PC-9 (cell line): ENCODE measurements at regions not wholly inside any gene's neighbourhood (a gene's known extent, or its start where the extent isn't known, plus 50 kb on each side); places are given as distances from the start of the nearest gene placed in this dataset.

Experiments used
- EZH2 ChIP-seq: fragments of 200-600 bp; sonication (generic); IDR thresholded peaks from 2 replicates; pipeline ENCODE4 v1.8.0; 2017; ENCODE audit warnings: antibody characterized with exemption, low read depth
- TF ChIP-seq, protein P1 (sequence below): fragments of 200-600 bp; sonication (generic); conservative IDR thresholded peaks from 2 replicates; pipeline ENCODE4 v1.6.1; 2017; ENCODE audit warnings: mixed run types, antibody characterized with exemption, mild to moderate bottlenecking, moderate library complexity

GRCh38 chr20:56940466-56940865 lies 311.4 kb downstream of the TFAP2C start:
- TF ChIP-seq, protein P1, sequence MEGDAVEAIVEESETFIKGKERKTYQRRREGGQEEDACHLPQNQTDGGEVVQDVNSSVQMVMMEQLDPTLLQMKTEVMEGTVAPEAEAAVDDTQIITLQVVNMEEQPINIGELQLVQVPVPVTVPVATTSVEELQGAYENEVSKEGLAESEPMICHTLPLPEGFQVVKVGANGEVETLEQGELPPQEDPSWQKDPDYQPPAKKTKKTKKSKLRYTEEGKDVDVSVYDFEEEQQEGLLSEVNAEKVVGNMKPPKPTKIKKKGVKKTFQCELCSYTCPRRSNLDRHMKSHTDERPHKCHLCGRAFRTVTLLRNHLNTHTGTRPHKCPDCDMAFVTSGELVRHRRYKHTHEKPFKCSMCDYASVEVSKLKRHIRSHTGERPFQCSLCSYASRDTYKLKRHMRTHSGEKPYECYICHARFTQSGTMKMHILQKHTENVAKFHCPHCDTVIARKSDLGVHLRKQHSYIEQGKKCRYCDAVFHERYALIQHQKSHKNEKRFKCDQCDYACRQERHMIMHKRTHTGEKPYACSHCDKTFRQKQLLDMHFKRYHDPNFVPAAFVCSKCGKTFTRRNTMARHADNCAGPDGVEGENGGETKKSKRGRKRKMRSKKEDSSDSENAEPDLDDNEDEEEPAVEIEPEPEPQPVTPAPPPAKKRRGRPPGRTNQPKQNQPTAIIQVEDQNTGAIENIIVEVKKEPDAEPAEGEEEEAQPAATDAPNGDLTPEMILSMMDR, result no peak
- no peak for TF ChIP-seq EZH2
